H9 (cell line): ENCODE measurements at regions not wholly inside any gene's neighbourhood (a gene's known extent, or its start where the extent isn't known, plus 50 kb on each side); places are given as distances from the start of the nearest gene placed in this dataset.

Experiments used
- DNase-seq: peaks from one replicate; pipeline ENCODE4 v3.0.0-alpha.2; 2017
- H2AFZ ChIP-seq: one replicate; pipeline ENCODE4 v1.6.1; 2013; ENCODE audit warnings: mild to moderate bottlenecking, low read length, control low read depth, moderate library complexity
- H2AK5ac ChIP-seq: 2 replicates; pipeline ENCODE4 v1.6.1; 2013; ENCODE audit warnings: low read length, control low read depth, mixed read lengths; ENCODE audit not compliant: insufficient read length
- H2BK120ac ChIP-seq: one replicate; pipeline ENCODE4 v1.6.1; 2013; ENCODE audit warnings: low read depth, mild to moderate bottlenecking, low read length, control low read depth, inconsistent platforms; ENCODE audit not compliant: poor library complexity, severe bottlenecking
- H2BK12ac ChIP-seq: 2 replicates; pipeline ENCODE4 v1.6.1; 2013; ENCODE audit warnings: low read length, control low read depth, mixed read lengths, low read depth; ENCODE audit not compliant: insufficient read length
- H2BK15ac ChIP-seq: 2 replicates; pipeline ENCODE4 v1.6.1; 2013; ENCODE audit warnings: low read depth, low read length, control low read depth
- H2BK20ac ChIP-seq: one replicate; pipeline ENCODE4 v1.6.1; 2013; ENCODE audit warnings: low read depth, mild to moderate bottlenecking, low read length, control low read depth, inconsistent platforms; ENCODE audit not compliant: poor library complexity, severe bottlenecking
- H2BK5ac ChIP-seq: 2 replicates; pipeline ENCODE4 v1.6.1; 2013; ENCODE audit warnings: low read length, control low read depth, mixed read lengths; ENCODE audit not compliant: insufficient read length
- H3K14ac ChIP-seq: 2 replicates; pipeline ENCODE4 v1.6.1; 2013; ENCODE audit warnings: low read length, control low read depth; ENCODE audit not compliant: insufficient read depth
- H3K18ac ChIP-seq: 2 replicates; pipeline ENCODE4 v1.6.1; 2013; ENCODE audit warnings: low read depth, mild to moderate bottlenecking, mixed read lengths, low read length, control low read depth; ENCODE audit not compliant: insufficient read length
- H3K23ac ChIP-seq: 2 replicates; pipeline ENCODE4 v1.6.1; 2013; ENCODE audit warnings: low read length, control low read depth, mixed read lengths, low read depth; ENCODE audit not compliant: insufficient read length
- H3K23me2 ChIP-seq: 2 replicates; pipeline ENCODE4 v1.6.1; 2013; ENCODE audit warnings: low read depth, mild to moderate bottlenecking, mixed read lengths, low read length, control low read depth; ENCODE audit not compliant: insufficient read length, poor library complexity, severe bottlenecking
- H3K27ac ChIP-seq: 2 replicates; pipeline ENCODE4 v1.5.1; 2013; ENCODE audit warnings: low read length, control low read depth, mixed read lengths, low read depth; ENCODE audit not compliant: insufficient read length
- H3K27me3 ChIP-seq: 2 replicates; pipeline ENCODE4 v1.6.1; 2013; ENCODE audit warnings: low read length, control low read depth, inconsistent platforms; ENCODE audit not compliant: insufficient read depth
- H3K4ac ChIP-seq: 2 replicates; pipeline ENCODE4 v1.6.1; 2013; ENCODE audit warnings: low read depth, mild to moderate bottlenecking, control low read depth, inconsistent platforms, low read length, moderate library complexity
- H3K4me1 ChIP-seq: 2 replicates; pipeline ENCODE4 v1.6.1; 2013; ENCODE audit warnings: low read length, control low read depth, inconsistent platforms; ENCODE audit not compliant: insufficient read depth
- H3K4me2 ChIP-seq: 2 replicates; pipeline ENCODE4 v1.6.1; 2013; ENCODE audit warnings: low read length, control low read depth, mixed read lengths; ENCODE audit not compliant: insufficient read length, insufficient read depth
- H3K56ac ChIP-seq: 2 replicates; pipeline ENCODE4 v1.6.1; 2013; ENCODE audit warnings: low read depth, mild to moderate bottlenecking, mixed read lengths, low read length, control low read depth; ENCODE audit not compliant: insufficient read length
- H3K79me1 ChIP-seq: 2 replicates; pipeline ENCODE4 v1.6.1; 2013; ENCODE audit warnings: low read depth, mild to moderate bottlenecking, moderate library complexity, low read length, control low read depth, inconsistent platforms; ENCODE audit not compliant: insufficient read depth, poor library complexity, severe bottlenecking
- H3K79me2 ChIP-seq: 2 replicates; pipeline ENCODE4 v1.6.1; 2013; ENCODE audit warnings: low read length, control low read depth, inconsistent platforms; ENCODE audit not compliant: insufficient read depth
- H3K9ac ChIP-seq: 2 replicates; pipeline ENCODE4 v1.6.1; 2013; ENCODE audit warnings: low read length, control low read depth, mixed read lengths; ENCODE audit not compliant: insufficient read length; ENCODE audit errors: extremely low read depth
- H3K9me3 ChIP-seq: one replicate; pipeline ENCODE4 v1.6.1; 2013; ENCODE audit warnings: low read depth, low read length, inconsistent platforms; ENCODE audit not compliant: control insufficient read depth
- H3T11ph ChIP-seq: one replicate; pipeline ENCODE4 v1.6.1; 2013; ENCODE audit warnings: mild to moderate bottlenecking, low read length, control low read depth, inconsistent platforms
- H4K20me1 ChIP-seq: one replicate; pipeline ENCODE4 v1.6.1; 2013; ENCODE audit not compliant: control insufficient read depth, insufficient read length, insufficient read depth
- H4K5ac ChIP-seq: 2 replicates; pipeline ENCODE4 v1.6.1; 2013; ENCODE audit warnings: low read depth, mild to moderate bottlenecking, mixed read lengths, low read length, control low read depth; ENCODE audit not compliant: insufficient read length
- H4K8ac ChIP-seq: replicated peaks from 2 replicates; pipeline ENCODE4 v1.6.1; 2013; ENCODE audit warnings: low read length, control low read depth, mixed read lengths, low read depth; ENCODE audit not compliant: insufficient read length
- H4K91ac ChIP-seq: 2 replicates; pipeline ENCODE4 v1.6.1; 2013; ENCODE audit warnings: low read depth, mild to moderate bottlenecking, moderate library complexity, mixed read lengths, low read length, control low read depth; ENCODE audit not compliant: insufficient read length
- H3K27ac Mint-ChIP-seq, 3 experiments: 2 replicates in 2 of 3; 3 replicates in 1 of 3; pipeline ENCODE4 v1.8.0; 2020 to 2021; ENCODE audit warnings: mixed read lengths in 3 of 3, mild to moderate bottlenecking in 1 of 3, moderate library complexity in 1 of 3
- H3K27me3 Mint-ChIP-seq: 2 replicates; pipeline ENCODE4 v1.8.0; 2021; ENCODE audit warnings: low read depth, mild to moderate bottlenecking, moderate library complexity, mixed read lengths
- H3K36me3 Mint-ChIP-seq, 3 experiments: 2 replicates in 2 of 3; 3 replicates in 1 of 3; pipeline ENCODE4 v1.8.0; 2020 to 2021; ENCODE audit warnings: low read depth in 3 of 3, mixed read lengths in 3 of 3; ENCODE audit not compliant: insufficient read depth in 1 of 3
- H3K4me1 Mint-ChIP-seq, 2 experiments: 2 replicates each; pipeline ENCODE4 v1.8.0; 2020; ENCODE audit warnings: mixed read lengths in 2 of 2
- H3K4me3 Mint-ChIP-seq, 2 experiments: 2 replicates in 1 of 2; 3 replicates in 1 of 2; pipeline ENCODE4 v1.8.0; 2020 to 2021; ENCODE audit warnings: mild to moderate bottlenecking in 2 of 2, mixed read lengths in 2 of 2, moderate library complexity in 1 of 2
- H3K9me3 Mint-ChIP-seq, 2 experiments: 2 replicates in 1 of 2; 3 replicates in 1 of 2; pipeline ENCODE4 v1.8.0; 2020; ENCODE audit warnings: mild to moderate bottlenecking in 2 of 2, mixed read lengths in 2 of 2, moderate library complexity in 1 of 2
- CTCF ChIP-seq: fragments of 200-600 bp; sonication (generic); conservative IDR thresholded peaks from 3 replicates; pipeline ENCODE4 v1.8.0; 2021; ENCODE audit warnings: antibody characterized with exemption, mild to moderate bottlenecking
- WGBS: extraction: QIAGEN DNeasy Blood & Tissue Kit; methylation state at CpG from one replicate; pipeline ENCODE4 v1.1.7; 2013; ENCODE audit warnings: missing lambda C conversion rate, low lambda C conversion rate, mixed read lengths; ENCODE audit not compliant: insufficient read length; ENCODE audit errors: extremely low coverage; 5-methylcytosine and 5-hydroxymethylcytosine counted together

GRCh38 chr13:89363144-89363543, 1692.0 kb downstream of the SLITRK5 start:
- peak; percentile 76 for DNase-seq
- Histone ChIP-seq H3K14ac (no peak overlapping the region), H3K23me2 (no peaks in the 10 kb centered on the region), H3K9me3 (no peaks in the 10 kb centered on the region), H2AFZ (no peak overlapping the region), H4K5ac (no peak overlapping the region), H3K79me1 (no peaks in the 10 kb centered on the region), H3K79me2 (no peaks in the 10 kb centered on the region), H3K23ac (no peak overlapping the region), H4K20me1 (no peaks in the 10 kb centered on the region), H4K91ac (no peak overlapping the region), H3K9ac (no peak overlapping the region), H3K4ac (no peak overlapping the region), H3K27me3 (no peaks in the 10 kb centered on the region), H3K4me2 (no peak overlapping the region), H2BK120ac (no peak overlapping the region), H3K27ac (no peak overlapping the region), H3K4me1 (no peaks in the 10 kb centered on the region), H2BK20ac (no peak overlapping the region), H2AK5ac (no peak overlapping the region), H4K8ac (no peak overlapping the region), H2BK5ac (no peak overlapping the region), H2BK15ac (no peak overlapping the region), H3T11ph (no peak overlapping the region), H3K18ac (no peak overlapping the region), H2BK12ac (no peak overlapping the region), H3K56ac (no peak overlapping the region)
- Mint-ChIP-seq H3K27ac (no peak overlapping the region), H3K9me3 (no peaks in the 10 kb centered on the region), H3K27me3 (no peaks in the 10 kb centered on the region), H3K36me3 (peaks cover 0 to 6% (median 0%) of the 10 kb centered on the region in 3 experiments; a peak in 1 of 7 replicates), H3K4me3 (no peak overlapping the region), H3K4me1 (peaks cover 5 to 8% of the 10 kb centered on the region in 2 experiments)
- WGBS: no CpG with 5 or more reads among the region's 41 CpGs
- no peak for TF ChIP-seq CTCF
